Activated B cell treated with CpG ODN at 0.5 μM for 24 hours (primary cell): ENCODE measurements at regions not wholly inside any gene's neighbourhood (a gene's known extent, or its start where the extent isn't known, plus 50 kb on each side); places are given as distances from the start of the nearest gene placed in this dataset.
A peak's percentile ranks its signal among the peaks of the same experiment; 100 is the strongest.

Experiments
- ATAC-seq: fragments of 200-7000 bp; cut with Tn5 transposase; one replicate; pipeline ENCODE4 v1.10.0; 2021; ENCODE audit warnings: low read depth, mild to moderate bottlenecking, moderate library complexity
- CTCF ChIA-PET: fragments of 350-600 bp; sonication (Branson Sonifier 250); formaldehyde crosslinking; loops from one replicate; lab custom pipeline; 2021; ENCODE audit warnings: antibody characterized with exemption; lab: Charles Lee
- POLR2A ChIA-PET: fragments of 350-600 bp; sonication (Branson Sonifier 250); formaldehyde crosslinking; loops from one replicate; lab custom pipeline; 2021; ENCODE audit warnings: antibody characterized with exemption; lab: Charles Lee
- DNase-seq: peaks from one replicate; pipeline ENCODE4 v3.0.0; 2022
- H3K27ac Mint-ChIP-seq: one replicate; pipeline ENCODE4 v1.8.0; 2020; ENCODE audit warnings: mixed read lengths
- H3K27me3 Mint-ChIP-seq: one replicate; pipeline ENCODE4 v1.8.0; 2021; ENCODE audit warnings: mixed read lengths
- H3K36me3 Mint-ChIP-seq: one replicate; pipeline ENCODE4 v1.8.0; 2021; ENCODE audit warnings: low read depth, mixed read lengths
- H3K4me1 Mint-ChIP-seq: one replicate; pipeline ENCODE4 v1.8.0; 2021; ENCODE audit warnings: mixed read lengths
- H3K4me3 Mint-ChIP-seq: one replicate; pipeline ENCODE4 v1.8.0; 2020; ENCODE audit warnings: mild to moderate bottlenecking, mixed read lengths
- H3K9me3 Mint-ChIP-seq: one replicate; pipeline ENCODE4 v1.8.0; 2020; ENCODE audit warnings: mixed read lengths
- intact Hi-C: fragments of 100-400 bp; cut with micrococcal nuclease; formaldehyde crosslinking; loops from one replicate; pipeline ENCODE4 v1.15.1; 2024
- TF ChIP-seq, protein P1 (sequence below): fragments of 200-600 bp; IDR thresholded peaks from one replicate; pipeline ENCODE4 v1.8.0; 2022; ENCODE audit warnings: antibody characterized with exemption, mild to moderate bottlenecking

DNA sequence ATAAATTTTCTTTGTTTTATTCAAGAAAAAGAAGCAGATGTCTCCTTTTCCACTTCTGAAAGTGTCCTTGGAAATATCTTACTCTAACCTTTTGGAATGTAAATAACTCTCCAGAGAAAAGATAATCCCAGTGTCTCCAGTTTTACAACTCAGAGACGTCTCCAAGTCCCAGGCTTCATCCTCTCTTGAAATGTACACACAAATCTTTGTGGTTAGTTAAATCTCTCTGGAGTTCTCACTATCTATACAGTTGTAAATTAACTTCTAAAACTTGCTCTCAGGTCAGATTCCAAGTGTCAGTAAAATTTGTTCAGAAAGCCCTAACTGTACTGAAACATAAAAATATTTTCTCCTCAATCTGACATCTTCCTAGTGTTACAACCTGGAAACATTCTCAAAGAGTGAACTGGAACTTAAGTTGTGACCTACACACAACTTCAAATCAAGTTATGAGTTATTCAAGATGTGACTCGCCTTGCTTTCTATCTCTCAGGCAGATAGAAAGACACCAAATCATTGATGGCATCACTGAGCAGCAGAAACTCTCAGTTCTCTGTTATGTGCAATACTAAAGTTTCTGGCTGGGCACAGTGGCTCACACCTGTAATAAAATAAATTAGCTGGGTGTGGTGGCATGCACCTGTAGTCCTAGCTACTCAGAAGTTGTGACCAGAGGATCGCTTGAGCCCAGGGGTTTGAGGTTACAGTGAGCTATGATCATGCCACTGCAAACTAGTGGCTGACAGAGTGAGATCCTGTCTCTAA lies 284.2 kb downstream of the RCHY1 start:
- ATAC-seq (peak; percentile 40), DNase-seq (no peak)
- Mint-ChIP-seq H3K27me3 (peaks cover 7% of the 10 kb centered on the region), H3K4me1 (peaks cover 6% of the 10 kb centered on the region), H3K27ac (no peak overlapping the region), H3K4me3 (no peak overlapping the region), H3K36me3 (no peaks in the 10 kb centered on the region), H3K9me3 (no peaks in the 10 kb centered on the region)
- POLR2A ChIA-PET: no interaction called here
- CTCF ChIA-PET: no interaction called here
- intact Hi-C loops: no loop called here
- TF ChIP-seq, protein P1, sequence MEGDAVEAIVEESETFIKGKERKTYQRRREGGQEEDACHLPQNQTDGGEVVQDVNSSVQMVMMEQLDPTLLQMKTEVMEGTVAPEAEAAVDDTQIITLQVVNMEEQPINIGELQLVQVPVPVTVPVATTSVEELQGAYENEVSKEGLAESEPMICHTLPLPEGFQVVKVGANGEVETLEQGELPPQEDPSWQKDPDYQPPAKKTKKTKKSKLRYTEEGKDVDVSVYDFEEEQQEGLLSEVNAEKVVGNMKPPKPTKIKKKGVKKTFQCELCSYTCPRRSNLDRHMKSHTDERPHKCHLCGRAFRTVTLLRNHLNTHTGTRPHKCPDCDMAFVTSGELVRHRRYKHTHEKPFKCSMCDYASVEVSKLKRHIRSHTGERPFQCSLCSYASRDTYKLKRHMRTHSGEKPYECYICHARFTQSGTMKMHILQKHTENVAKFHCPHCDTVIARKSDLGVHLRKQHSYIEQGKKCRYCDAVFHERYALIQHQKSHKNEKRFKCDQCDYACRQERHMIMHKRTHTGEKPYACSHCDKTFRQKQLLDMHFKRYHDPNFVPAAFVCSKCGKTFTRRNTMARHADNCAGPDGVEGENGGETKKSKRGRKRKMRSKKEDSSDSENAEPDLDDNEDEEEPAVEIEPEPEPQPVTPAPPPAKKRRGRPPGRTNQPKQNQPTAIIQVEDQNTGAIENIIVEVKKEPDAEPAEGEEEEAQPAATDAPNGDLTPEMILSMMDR: no peak

DNA sequence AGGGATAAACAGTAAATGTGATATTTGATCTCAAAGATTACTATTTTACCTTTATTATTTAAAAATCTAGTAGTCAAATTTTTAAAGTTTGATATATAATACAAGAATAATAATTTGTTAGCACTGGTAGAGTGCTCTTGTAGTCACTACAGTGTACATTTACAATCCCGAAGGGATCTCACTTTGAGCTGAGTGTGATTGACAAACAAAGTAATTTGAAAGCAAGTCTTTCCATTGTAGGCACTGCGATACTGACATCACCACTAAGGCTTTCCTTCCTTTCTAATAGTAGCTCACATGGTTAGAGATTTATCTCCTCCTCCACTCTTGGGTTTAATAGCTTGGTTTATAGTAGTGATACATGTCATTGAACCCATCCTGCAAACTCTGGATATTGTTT lies 280.6 kb downstream of the PARM1 start:
- TF ChIP-seq, protein P1: no peak
- Mint-ChIP-seq H3K27ac (no peak overlapping the region), H3K4me1 (no peaks in the 10 kb centered on the region), H3K27me3 (peaks cover 8% of the 10 kb centered on the region), H3K36me3 (no peaks in the 10 kb centered on the region), H3K9me3 (no peaks in the 10 kb centered on the region), H3K4me3 (no peak overlapping the region)
- POLR2A ChIA-PET: no interaction called here
- intact Hi-C loops: no loop called here
- CTCF ChIA-PET: no interaction called here
- ATAC-seq: no peak
- DNase-seq: no peak

DNA sequence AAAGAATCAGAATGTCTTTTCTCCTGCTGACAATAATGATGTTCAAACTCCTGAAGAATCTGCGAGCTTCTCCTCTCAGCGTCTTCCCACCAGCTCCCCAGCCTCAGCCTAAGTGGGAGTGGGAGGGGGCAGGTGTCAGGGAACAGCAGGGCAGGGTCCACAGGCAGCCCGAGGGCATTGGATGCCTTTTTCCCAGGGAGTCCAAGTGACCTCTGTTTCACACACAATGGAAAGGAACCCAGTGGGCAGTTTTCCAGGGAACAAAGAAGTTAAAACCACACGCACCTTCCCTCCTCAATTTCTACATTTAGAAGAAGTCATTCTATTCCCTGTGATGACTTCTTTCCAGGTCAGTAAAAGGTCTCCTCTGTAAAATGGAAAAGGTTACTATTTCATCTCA lies 278.5 kb downstream of the PARM1 start:
- Mint-ChIP-seq H3K4me3 (no peak overlapping the region), H3K9me3 (no peaks in the 10 kb centered on the region), H3K27ac (no peak overlapping the region), H3K27me3 (peaks cover 8% of the 10 kb centered on the region), H3K36me3 (no peaks in the 10 kb centered on the region), H3K4me1 (no peaks in the 10 kb centered on the region)
- ChIA-PET CTCF (no interaction called here), POLR2A (no interaction called here)
- intact Hi-C loops: no loop called here
- ATAC-seq (no peak), DNase-seq (no peak)
- TF ChIP-seq, protein P1: no peak

DNA sequence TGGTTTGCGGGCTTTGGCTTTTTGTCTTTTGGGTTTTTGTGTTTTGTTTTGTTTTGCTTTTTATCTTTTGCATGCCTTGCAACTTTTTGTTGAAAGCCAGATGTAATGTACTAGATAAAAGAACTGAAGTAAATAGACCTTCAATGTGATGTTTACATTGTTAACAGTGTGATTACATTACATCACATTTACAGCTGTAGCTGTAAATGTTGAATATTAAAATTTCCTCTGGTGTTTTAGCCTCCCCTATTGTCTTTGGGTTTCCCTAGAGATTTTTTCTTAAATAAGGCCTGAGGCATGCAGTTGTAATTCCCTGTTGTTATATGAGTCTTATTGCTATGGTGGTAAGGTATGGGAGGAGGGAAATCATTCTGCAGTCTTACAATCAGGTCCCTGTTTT lies 275.0 kb downstream of the PARM1 start:
- no peak overlapping the region for H3K4me3 Mint-ChIP-seq
- no peak overlapping the region for H3K27ac Mint-ChIP-seq
- no peaks in the 10 kb centered on the region for H3K9me3 Mint-ChIP-seq
- intact Hi-C loops: no loop called here
- ChIA-PET CTCF (no interaction called here), POLR2A (no interaction called here)
- ATAC-seq: no peak
- no peaks in the 10 kb centered on the region for H3K4me1 Mint-ChIP-seq
- no peaks in the 10 kb centered on the region for H3K36me3 Mint-ChIP-seq
- TF ChIP-seq, protein P1: no peak
- H3K27me3 Mint-ChIP-seq: peaks cover 8% of the 10 kb centered on the region
- no peak for DNase-seq

DNA sequence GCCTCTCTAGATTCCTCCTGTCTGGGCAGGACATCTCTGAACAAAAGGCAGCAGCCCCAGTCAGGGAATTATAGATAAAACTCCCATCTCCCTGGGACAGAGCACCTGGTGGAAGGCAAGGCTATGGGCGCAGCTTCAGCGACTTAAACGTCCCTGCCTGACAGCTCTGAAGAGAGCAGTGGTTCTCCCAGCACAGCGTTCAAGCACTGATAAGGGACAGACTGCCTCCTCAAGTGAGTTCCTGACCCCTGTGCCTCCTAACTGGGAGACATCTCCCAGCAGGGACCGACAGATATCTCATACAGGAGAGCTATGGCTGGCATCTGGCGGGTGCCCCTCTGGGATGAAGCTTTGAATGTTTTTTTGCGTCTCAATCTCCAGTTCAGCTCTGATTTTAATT lies 262.2 kb downstream of the PARM1 start:
- DNase-seq: no peak
- Mint-ChIP-seq H3K27me3 (peaks cover 6% of the 10 kb centered on the region), H3K4me3 (no peak overlapping the region), H3K4me1 (no peaks in the 10 kb centered on the region), H3K27ac (no peak overlapping the region), H3K36me3 (no peaks in the 10 kb centered on the region), H3K9me3 (peaks cover 13% of the 10 kb centered on the region)
- ChIA-PET CTCF (no interaction called here), POLR2A (no interaction called here)
- TF ChIP-seq, protein P1: no peak
- intact Hi-C loops: no loop called here
- ATAC-seq: no peak
